ENCODE measurements at regions not wholly inside any gene's neighbourhood (a gene's known extent, or its start where the extent isn't known, plus 50 kb on each side); places are given as distances from the start of the nearest gene placed in this dataset.

DNA sequence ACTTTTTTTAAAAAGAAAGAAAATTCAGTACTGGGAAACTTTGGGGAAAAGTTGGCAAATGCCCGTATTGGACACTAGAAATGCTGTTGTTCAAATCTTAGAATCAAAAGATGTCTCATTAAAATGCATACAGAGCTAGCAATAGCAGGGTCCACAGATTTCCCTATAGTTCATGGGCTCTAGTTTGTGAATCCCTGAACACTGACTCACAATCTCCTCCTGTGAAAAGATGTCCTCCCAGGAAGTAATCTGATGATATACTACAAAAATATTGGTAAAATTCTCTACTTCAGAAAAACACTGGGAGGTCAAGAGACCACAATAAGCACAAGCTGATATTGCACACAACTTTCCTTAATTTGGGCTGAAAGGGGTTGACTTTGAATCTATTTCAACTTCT lies 568.4 kb upstream of the ZNF385D start:
- TF ChIP-seq, protein P1, sequence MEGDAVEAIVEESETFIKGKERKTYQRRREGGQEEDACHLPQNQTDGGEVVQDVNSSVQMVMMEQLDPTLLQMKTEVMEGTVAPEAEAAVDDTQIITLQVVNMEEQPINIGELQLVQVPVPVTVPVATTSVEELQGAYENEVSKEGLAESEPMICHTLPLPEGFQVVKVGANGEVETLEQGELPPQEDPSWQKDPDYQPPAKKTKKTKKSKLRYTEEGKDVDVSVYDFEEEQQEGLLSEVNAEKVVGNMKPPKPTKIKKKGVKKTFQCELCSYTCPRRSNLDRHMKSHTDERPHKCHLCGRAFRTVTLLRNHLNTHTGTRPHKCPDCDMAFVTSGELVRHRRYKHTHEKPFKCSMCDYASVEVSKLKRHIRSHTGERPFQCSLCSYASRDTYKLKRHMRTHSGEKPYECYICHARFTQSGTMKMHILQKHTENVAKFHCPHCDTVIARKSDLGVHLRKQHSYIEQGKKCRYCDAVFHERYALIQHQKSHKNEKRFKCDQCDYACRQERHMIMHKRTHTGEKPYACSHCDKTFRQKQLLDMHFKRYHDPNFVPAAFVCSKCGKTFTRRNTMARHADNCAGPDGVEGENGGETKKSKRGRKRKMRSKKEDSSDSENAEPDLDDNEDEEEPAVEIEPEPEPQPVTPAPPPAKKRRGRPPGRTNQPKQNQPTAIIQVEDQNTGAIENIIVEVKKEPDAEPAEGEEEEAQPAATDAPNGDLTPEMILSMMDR (IDR thresholded peaks at IDR 0.05; ENCODE audit: extremely low read depth in 1 of 2, insufficient read depth in 1 of 2, low read depth in 1 of 2, low read length in 2 of 2): no peak
- no peak for TF ChIP-seq EZH2 (IDR thresholded peaks at IDR 0.05; ENCODE audit: borderline replicate concordance, low read depth, low read length, severe bottlenecking)

Data from endothelial cell of umbilical vein (primary cell).